Omental fat pad (tissue), 3 donors: ENCODE measurements at regions not wholly inside any gene's neighbourhood (a gene's known extent, or its start where the extent isn't known, plus 50 kb on each side); places are given as distances from the start of the nearest gene placed in this dataset.
"Not testable (repeated sequence)": the region's sequence is repeated elsewhere in the genome, so short reads cannot be mapped to it uniquely, and the experiment has no call there.

ENCODE experiments used
- ATAC-seq: fragments of 150-250 bp; one replicate; pipeline ENCODE4 v1.9.1; 2016; ENCODE audit warnings: mild to moderate bottlenecking, moderate library complexity; ENCODE audit not compliant: low FRiP score
- DNase-seq: peaks from one replicate; pipeline ENCODE4 v3.0.0-alpha.2; 2019; ENCODE audit warnings: low spot score
- CTCF ChIP-seq, 3 donors: fragments of 450-650 bp; IDR thresholded peaks; one replicate each; pipeline ENCODE4 v1.5.1; 2016 to 2017; ENCODE audit warnings: antibody characterized with exemption in 3 of 3, mild to moderate bottlenecking in 3 of 3, moderate library complexity in 2 of 3

GRCh38 chr10:15430969-15431771, 60.1 kb upstream of the FAM171A1 start:
- TF ChIP-seq CTCF (IDR thresholded peaks at IDR 0.05): no peak
- no peak for ATAC-seq
- no peak for DNase-seq

GRCh38 chr10:15428681-15429080, 57.6 kb upstream of the FAM171A1 start:
- ATAC-seq (no peak), DNase-seq (no peak)
- no peak for TF ChIP-seq CTCF (IDR thresholded peaks at IDR 0.05)

GRCh38 chr10:15427843-15428414, 56.8 kb upstream of the FAM171A1 start:
- no peak for DNase-seq
- no peak for TF ChIP-seq CTCF (IDR thresholded peaks at IDR 0.05)
- ATAC-seq: no peak

DNA sequence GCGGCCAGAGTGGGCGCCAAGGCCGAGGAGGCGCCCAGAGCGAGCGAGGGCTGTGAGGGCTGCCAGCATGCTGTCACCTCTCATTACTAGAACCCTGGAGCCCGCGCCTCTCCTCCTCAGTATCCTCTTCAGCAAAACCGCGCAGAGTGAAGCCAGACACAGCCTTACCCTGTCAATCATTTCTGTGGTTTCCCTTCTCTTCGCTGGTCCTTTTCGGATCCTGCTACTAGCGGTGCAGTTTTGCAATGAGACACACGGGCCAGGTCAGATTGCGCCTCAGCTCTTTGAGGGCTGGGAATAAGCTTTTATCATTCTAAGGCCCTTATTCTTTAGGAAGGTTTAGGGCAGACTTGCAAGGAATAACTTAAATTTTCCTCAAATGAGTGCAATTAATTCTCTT, 55.5 kb upstream of the FAM171A1 start:
- ATAC-seq: no peak
- TF ChIP-seq CTCF (IDR thresholded peaks at IDR 0.05): no peak
- DNase-seq: no peak

- no peak for TF ChIP-seq CTCF (IDR thresholded peaks at IDR 0.05)
- DNase-seq: no peak
- no peak for ATAC-seq
Observed at GRCh38 chr10:15426115-15426514, 55.0 kb upstream of the FAM171A1 start.

GRCh38 chr10:15421875-15422274, 50.8 kb upstream of the FAM171A1 start:
- not testable (repeated sequence) for DNase-seq, ATAC-seq
